GM21723 (cell line): ENCODE measurements at regions not wholly inside any gene's neighbourhood (a gene's known extent, or its start where the extent isn't known, plus 50 kb on each side); places are given as distances from the start of the nearest gene placed in this dataset.

ENCODE experiments used
- ATAC-seq: cut with Tn5 transposase; IDR thresholded peaks from one replicate; pipeline ENCODE4 v1.9.1; 2021; ENCODE audit warnings: mild to moderate bottlenecking, moderate library complexity; ENCODE audit not compliant: unreplicated experiment

GRCh38 chr13:54841682-54842081 is 1813.1 kb downstream of the OLFM4 start:
- no peak for ATAC-seq

- no peak for ATAC-seq
These were observed 1816.8 kb downstream of the OLFM4 start for GRCh38 chr13:54845351-54845965.

GRCh38 chr13:54852831-54853230 is 1824.2 kb downstream of the OLFM4 start:
- no peak for ATAC-seq

GRCh38 chr13:54859827-54860226 is 1831.2 kb downstream of the OLFM4 start:
- no peak for ATAC-seq

GRCh38 chr13:54875111-54875510 is 1846.5 kb downstream of the OLFM4 start:
- ATAC-seq: no peak

GRCh38 chr13:54879036-54879435 is 1850.4 kb downstream of the OLFM4 start:
- ATAC-seq: no peak

- ATAC-seq: no peak
These were observed 1856.1 kb downstream of the OLFM4 start for GRCh38 chr13:54884682-54885081.

- ATAC-seq: no peak
These were observed 1862.4 kb downstream of the OLFM4 start for GRCh38 chr13:54890976-54891375.

- ATAC-seq: no peak
These were observed 1872.7 kb downstream of the OLFM4 start for GRCh38 chr13:54901316-54901715.

- ATAC-seq: no peak
These were observed 1883.8 kb downstream of the OLFM4 start for GRCh38 chr13:54912367-54912766.

GRCh38 chr13:54913668-54914067 is 1885.1 kb downstream of the OLFM4 start:
- ATAC-seq: no peak

GRCh38 chr13:54927538-54927937 is 1898.9 kb downstream of the OLFM4 start:
- ATAC-seq: no peak

- ATAC-seq: no peak
These were observed 1899.5 kb downstream of the OLFM4 start for GRCh38 chr13:54928071-54928470.

GRCh38 chr13:54934121-54934520 is 1905.5 kb downstream of the OLFM4 start:
- no peak for ATAC-seq

- no peak for ATAC-seq
These were observed 1917.4 kb downstream of the OLFM4 start for GRCh38 chr13:54945973-54946372.

- no peak for ATAC-seq
These were observed 1921.1 kb downstream of the OLFM4 start for GRCh38 chr13:54949735-54950134.

GRCh38 chr13:54950546-54950945 is 1921.9 kb downstream of the OLFM4 start:
- no peak for ATAC-seq

GRCh38 chr13:54953786-54954185 is 1925.2 kb downstream of the OLFM4 start:
- ATAC-seq: no peak

- ATAC-seq: no peak
These were observed 1930.2 kb downstream of the OLFM4 start for GRCh38 chr13:54958781-54959180.

GRCh38 chr13:54965881-54966280 is 1937.3 kb downstream of the OLFM4 start:
- no peak for ATAC-seq

GRCh38 chr13:54972838-54973237 is 1944.2 kb downstream of the OLFM4 start:
- ATAC-seq: no peak

GRCh38 chr13:54975676-54976075 is 1947.1 kb downstream of the OLFM4 start:
- no peak for ATAC-seq

GRCh38 chr13:54980651-54981050 is 1952.0 kb downstream of the OLFM4 start:
- no peak for ATAC-seq
